IMR-90 (cell line): ENCODE measurements at regions not wholly inside any gene's neighbourhood (a gene's known extent, or its start where the extent isn't known, plus 50 kb on each side); places are given as distances from the start of the nearest gene placed in this dataset.

Source experiments
- ATAC-seq: fragments of 200-7000 bp; cut with Tn5 transposase; 2 replicates; pipeline ENCODE4 v1.9.1; 2020; ENCODE audit warnings: low read depth, mild to moderate bottlenecking, moderate library complexity
- BruUV-seq: library from RNA; stranded (reverse); fragments of 400-500 nt; replicated peaks from 2 replicates; lab custom pipeline; 2021; lab: Mats Ljungman, UMichigan
- CTCF ChIA-PET: fragments of 300-600 bp; formaldehyde crosslinking; extraction: SDS; loops from one replicate; lab custom pipeline; 2021; ENCODE audit warnings: antibody characterized with exemption; lab: Yijun Ruan, JAX
- POLR2A ChIA-PET: fragments of 300-600 bp; sonication (Branson Sonifier 250); formaldehyde crosslinking; loops from one replicate; lab custom pipeline; 2022; ENCODE audit warnings: antibody characterized with exemption; ENCODE audit not compliant: unreplicated experiment; lab: Charles Lee
- DNase-seq: peaks from one replicate; pipeline ENCODE4 v3.0.0; 2013
- H2AFZ ChIP-seq: replicated peaks from 2 replicates; pipeline ENCODE3; 2013; ENCODE audit warnings: low read length, mild to moderate bottlenecking; ENCODE audit not compliant: poor library complexity
- H2AK5ac ChIP-seq: 2 replicates; pipeline ENCODE4 v1.6.1; 2013; ENCODE audit warnings: low read depth, low read length, inconsistent platforms
- H2AK9ac ChIP-seq: replicated peaks from 2 replicates; pipeline ENCODE3; 2013; ENCODE audit warnings: mild to moderate bottlenecking, low read depth, low read length, moderate library complexity; ENCODE audit not compliant: poor library complexity
- H2BK120ac ChIP-seq: 2 replicates; pipeline ENCODE4 v1.6.1; 2013; ENCODE audit warnings: low read depth, low read length, inconsistent platforms
- H2BK15ac ChIP-seq: 3 replicates; pipeline ENCODE4 v1.6.1; 2013; ENCODE audit warnings: low read depth, low read length, inconsistent platforms
- H2BK20ac ChIP-seq: 2 replicates; pipeline ENCODE4 v1.6.1; 2013; ENCODE audit warnings: low read depth, mild to moderate bottlenecking, inconsistent platforms, low read length, moderate library complexity
- H2BK5ac ChIP-seq: 2 replicates; pipeline ENCODE4 v1.6.1; 2013; ENCODE audit warnings: mild to moderate bottlenecking, low read depth, low read length, inconsistent platforms; ENCODE audit not compliant: poor library complexity, severe bottlenecking
- H3K14ac ChIP-seq: replicated peaks from 2 replicates; pipeline ENCODE4 v1.6.1; 2013; ENCODE audit warnings: low read depth, low read length, inconsistent platforms
- H3K18ac ChIP-seq: 2 replicates; pipeline ENCODE4 v1.6.1; 2013; ENCODE audit warnings: low read depth, low read length, control low read depth
- H3K23ac ChIP-seq: 2 replicates; pipeline ENCODE4 v1.6.1; 2013; ENCODE audit warnings: low read depth, low read length, inconsistent platforms
- H3K27ac ChIP-seq: 2 replicates; pipeline ENCODE4 v1.5.1; 2013; ENCODE audit warnings: mild to moderate bottlenecking, control low read depth, low read length; ENCODE audit not compliant: insufficient read depth
- H3K27me3 ChIP-seq: 2 replicates; pipeline ENCODE4 v1.6.1; 2013; ENCODE audit warnings: low read length; ENCODE audit not compliant: control insufficient read depth, insufficient read depth
- H3K36me3 ChIP-seq: 2 replicates; pipeline ENCODE4 v1.6.1; 2013; ENCODE audit warnings: low read length, mixed read lengths; ENCODE audit not compliant: control insufficient read depth, insufficient read depth
- H3K4ac ChIP-seq: 2 replicates; pipeline ENCODE4 v1.6.1; 2013; ENCODE audit warnings: low read depth, low read length, inconsistent platforms
- H3K4me1 ChIP-seq: 2 replicates; pipeline ENCODE4 v1.6.1; 2013; ENCODE audit warnings: low read length, mixed read lengths; ENCODE audit not compliant: control insufficient read depth, insufficient read depth
- H3K4me2 ChIP-seq: 2 replicates; pipeline ENCODE4 v1.6.1; 2013; ENCODE audit warnings: low read depth, mild to moderate bottlenecking, control low read depth, low read length, moderate library complexity
- H3K4me3 ChIP-seq: 2 replicates; pipeline ENCODE4 v1.5.1; 2013; ENCODE audit warnings: low read depth, mild to moderate bottlenecking, control low read depth, low read length, moderate library complexity; ENCODE audit not compliant: insufficient read depth
- H3K56ac ChIP-seq: 2 replicates; pipeline ENCODE4 v1.6.1; 2013; ENCODE audit warnings: low read length, inconsistent platforms; ENCODE audit not compliant: insufficient read depth; ENCODE audit errors: extremely low read depth
- H3K79me1 ChIP-seq, 2 experiments: 2 replicates each; pipeline ENCODE4 v1.6.1; 2013; ENCODE audit warnings: low read length in 2 of 2, inconsistent platforms in 1 of 2, low read depth in 1 of 2
- H3K9ac ChIP-seq: 2 replicates; pipeline ENCODE4 v1.6.1; 2013; ENCODE audit warnings: low read depth, low read length, control low read depth
- H3K9me1 ChIP-seq: 2 replicates; pipeline ENCODE4 v1.6.1; 2013; ENCODE audit warnings: low read length, inconsistent platforms; ENCODE audit not compliant: insufficient read depth
- H3K9me3 ChIP-seq: 2 replicates; pipeline ENCODE4 v1.6.1; 2013; ENCODE audit warnings: low read length; ENCODE audit not compliant: control insufficient read depth, insufficient read depth
- H4K20me1 ChIP-seq: 2 replicates; pipeline ENCODE4 v1.6.1; 2013; ENCODE audit warnings: low read length, inconsistent platforms; ENCODE audit not compliant: insufficient read depth
- H4K5ac ChIP-seq: 2 replicates; pipeline ENCODE4 v1.6.1; 2013; ENCODE audit warnings: mild to moderate bottlenecking, low read depth, low read length, control low read depth
- H4K8ac ChIP-seq, 2 experiments: 2 replicates each; pipeline ENCODE4 v1.6.1; 2013; ENCODE audit warnings: low read depth in 2 of 2, low read length in 2 of 2, control low read depth in 1 of 2, inconsistent platforms in 1 of 2
- H4K91ac ChIP-seq: 2 replicates; pipeline ENCODE4 v1.6.1; 2013; ENCODE audit warnings: low read depth, low read length, inconsistent platforms; ENCODE audit not compliant: insufficient read depth
- BHLHE40 ChIP-seq: fragments of 150-350 bp; IDR thresholded peaks from 2 replicates; pipeline ENCODE4 v1.6.1; 2016; ENCODE audit warnings: mild to moderate bottlenecking, low read depth, low read length
- CEBPB ChIP-seq: IDR thresholded peaks from 2 replicates; pipeline ENCODE4 v1.6.1; 2012; ENCODE audit warnings: low read depth, low read length, improper control_type of control experiment
- FOS ChIP-seq: fragments of 150-350 bp; IDR thresholded peaks from 2 replicates; pipeline ENCODE4 v1.6.1; 2016; ENCODE audit warnings: low read depth, low read length
- POLR2A ChIP-seq: IDR thresholded peaks from 2 replicates; pipeline ENCODE4 v1.6.1; 2012; ENCODE audit warnings: mild to moderate bottlenecking, low read depth, low read length
- WGBS, 2 experiments: methylation state at CpG; one replicate each; pipeline versions ENCODE4 v1.1.5 to v1.1.7; 2013; ENCODE audit warnings: missing lambda C conversion rate in 2 of 2; ENCODE audit not compliant: insufficient read length in 1 of 2; ENCODE audit errors: extremely low coverage in 2 of 2; 5-methylcytosine and 5-hydroxymethylcytosine counted together
- dilution Hi-C: fragments of 300-500 bp; cut with HindIII; formaldehyde crosslinking; loops from one replicate; pipeline ENCODE4 v1.14.3; 2018; ENCODE audit warnings: low sequenced_read_pairs; ENCODE audit not compliant: unreplicated experiment
- in situ Hi-C: fragments of 300-500 bp; cut with MboI; formaldehyde crosslinking; loops from 3 replicates; pipeline ENCODE4 v1.14.3; 2019; ENCODE audit warnings: low sequenced_read_pairs, inconsistent platforms, mixed read lengths
- intact Hi-C: fragments of 100-400 bp; cut with micrococcal nuclease; formaldehyde crosslinking; loops from 2 replicates; pipeline ENCODE4 v1.10.0; 2022
- TF ChIP-seq, protein P1 (sequence below): fragments of 150-350 bp; IDR thresholded peaks from 2 replicates; pipeline ENCODE4 v1.6.1; 2017; ENCODE audit warnings: mild to moderate bottlenecking, antibody characterized with exemption, low read length, low read depth
- TF ChIP-seq, protein P2 (sequence below): fragments of 150-350 bp; IDR thresholded peaks from 2 replicates; pipeline ENCODE4 v1.6.1; 2016; ENCODE audit warnings: low read depth, mild to moderate bottlenecking, low read length, moderate library complexity, borderline replicate concordance
- TF ChIP-seq, protein P3 (sequence below): conservative IDR thresholded peaks from 2 replicates; pipeline ENCODE4 v1.5.1; 2012; ENCODE audit warnings: mild to moderate bottlenecking, low read depth, low read length, improper control_type of control experiment

DNA sequence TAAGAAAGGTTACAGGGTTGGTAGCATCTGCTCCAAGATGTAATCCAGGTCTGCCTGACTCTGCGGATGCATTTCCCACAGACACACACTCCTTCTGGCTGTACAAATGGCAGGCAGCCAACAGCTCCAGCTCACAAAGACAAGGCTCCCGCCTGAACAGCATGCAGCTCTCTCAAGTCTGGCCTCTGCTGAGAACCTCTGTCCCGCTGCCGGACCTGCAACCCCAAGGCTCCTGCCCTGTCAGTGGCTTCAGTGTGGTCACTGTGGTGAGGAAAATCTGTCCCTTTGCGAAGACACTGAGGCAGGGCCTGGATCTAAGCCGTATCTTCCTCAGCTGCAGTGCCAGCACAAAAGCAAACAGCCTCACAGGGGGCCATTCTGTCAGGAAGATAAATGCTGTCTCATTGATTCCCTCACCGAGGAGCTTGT is 469.3 kb upstream of the MEX3C start:
- Histone ChIP-seq H3K56ac (no peak overlapping the region), H4K5ac (no peak overlapping the region), H2BK5ac (no peak overlapping the region), H2AK5ac (no peak overlapping the region), H2BK15ac (no peak overlapping the region), H3K4ac (no peak overlapping the region), H3K4me1 (no peaks in the 10 kb centered on the region), H4K20me1 (no peaks in the 10 kb centered on the region), H3K9me1 (no peaks in the 10 kb centered on the region), H3K27ac (no peak overlapping the region), H4K8ac (no peak overlapping the region), H3K36me3 (no peaks in the 10 kb centered on the region), H3K4me3 (no peak overlapping the region), H3K14ac (no peak overlapping the region), H2BK120ac (no peak overlapping the region), H2BK20ac (no peak overlapping the region), H3K18ac (no peak overlapping the region), H3K79me1 (no peaks in the 10 kb centered on the region), H4K91ac (no peak overlapping the region), H3K4me2 (no peak overlapping the region), H2AFZ (no peak overlapping the region), H2AK9ac (no peak overlapping the region), H3K23ac (no peak overlapping the region), H3K9ac (no peak overlapping the region), H3K9me3 (peaks cover 7% of the 10 kb centered on the region), H3K27me3 (no peaks in the 10 kb centered on the region)
- 0% methylated on average over 1 of the region's 7 CpGs; no CpG with 5 or more reads in 1 of the 2 experiments for WGBS, 2 experiments
- ChIA-PET CTCF (no interaction called here), POLR2A (no interaction called here)
- TF ChIP-seq CEBPB (no peak), FOS (no peak), BHLHE40 (no peak), POLR2A (no peak)
- TF ChIP-seq, protein P1, sequence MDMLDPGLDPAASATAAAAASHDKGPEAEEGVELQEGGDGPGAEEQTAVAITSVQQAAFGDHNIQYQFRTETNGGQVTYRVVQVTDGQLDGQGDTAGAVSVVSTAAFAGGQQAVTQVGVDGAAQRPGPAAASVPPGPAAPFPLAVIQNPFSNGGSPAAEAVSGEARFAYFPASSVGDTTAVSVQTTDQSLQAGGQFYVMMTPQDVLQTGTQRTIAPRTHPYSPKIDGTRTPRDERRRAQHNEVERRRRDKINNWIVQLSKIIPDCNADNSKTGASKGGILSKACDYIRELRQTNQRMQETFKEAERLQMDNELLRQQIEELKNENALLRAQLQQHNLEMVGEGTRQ = no peak
- TF ChIP-seq, protein P2, sequence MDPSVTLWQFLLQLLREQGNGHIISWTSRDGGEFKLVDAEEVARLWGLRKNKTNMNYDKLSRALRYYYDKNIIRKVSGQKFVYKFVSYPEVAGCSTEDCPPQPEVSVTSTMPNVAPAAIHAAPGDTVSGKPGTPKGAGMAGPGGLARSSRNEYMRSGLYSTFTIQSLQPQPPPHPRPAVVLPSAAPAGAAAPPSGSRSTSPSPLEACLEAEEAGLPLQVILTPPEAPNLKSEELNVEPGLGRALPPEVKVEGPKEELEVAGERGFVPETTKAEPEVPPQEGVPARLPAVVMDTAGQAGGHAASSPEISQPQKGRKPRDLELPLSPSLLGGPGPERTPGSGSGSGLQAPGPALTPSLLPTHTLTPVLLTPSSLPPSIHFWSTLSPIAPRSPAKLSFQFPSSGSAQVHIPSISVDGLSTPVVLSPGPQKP = no peak
- TF ChIP-seq, protein P3, sequence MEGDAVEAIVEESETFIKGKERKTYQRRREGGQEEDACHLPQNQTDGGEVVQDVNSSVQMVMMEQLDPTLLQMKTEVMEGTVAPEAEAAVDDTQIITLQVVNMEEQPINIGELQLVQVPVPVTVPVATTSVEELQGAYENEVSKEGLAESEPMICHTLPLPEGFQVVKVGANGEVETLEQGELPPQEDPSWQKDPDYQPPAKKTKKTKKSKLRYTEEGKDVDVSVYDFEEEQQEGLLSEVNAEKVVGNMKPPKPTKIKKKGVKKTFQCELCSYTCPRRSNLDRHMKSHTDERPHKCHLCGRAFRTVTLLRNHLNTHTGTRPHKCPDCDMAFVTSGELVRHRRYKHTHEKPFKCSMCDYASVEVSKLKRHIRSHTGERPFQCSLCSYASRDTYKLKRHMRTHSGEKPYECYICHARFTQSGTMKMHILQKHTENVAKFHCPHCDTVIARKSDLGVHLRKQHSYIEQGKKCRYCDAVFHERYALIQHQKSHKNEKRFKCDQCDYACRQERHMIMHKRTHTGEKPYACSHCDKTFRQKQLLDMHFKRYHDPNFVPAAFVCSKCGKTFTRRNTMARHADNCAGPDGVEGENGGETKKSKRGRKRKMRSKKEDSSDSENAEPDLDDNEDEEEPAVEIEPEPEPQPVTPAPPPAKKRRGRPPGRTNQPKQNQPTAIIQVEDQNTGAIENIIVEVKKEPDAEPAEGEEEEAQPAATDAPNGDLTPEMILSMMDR = no peak
- dilution Hi-C loops (no loop called here), intact Hi-C loops (loop anchor here (5.0 kb wide), 2 partner anchors 554 to 1006 kb away; no protein-coding TSS in a partner anchor), in situ Hi-C loops (loop anchor here (25.0 kb wide), 1 partner anchor 1021 kb away; no protein-coding TSS in a partner anchor)
- BruUV-seq = no TSS peak
- no peak for ATAC-seq
- no peak for DNase-seq
